ENCODE measurements at regions not wholly inside any gene's neighbourhood (a gene's known extent, or its start where the extent isn't known, plus 50 kb on each side); places are given as distances from the start of the nearest gene placed in this dataset.

- no peak for DNase-seq
These were observed 178.9 kb upstream of the IVNS1ABP start for GRCh38 chr1:185495898-185496297.

- DNase-seq, result no peak
These were observed 178.0 kb upstream of the IVNS1ABP start for GRCh38 chr1:185495007-185495406.

- no peak for DNase-seq
These were observed 175.2 kb upstream of the IVNS1ABP start for GRCh38 chr1:185492089-185492825.

- no peak for DNase-seq
These were observed 174.6 kb upstream of the IVNS1ABP start for GRCh38 chr1:185491604-185492003.

- DNase-seq, result no peak
These were observed 173.9 kb upstream of the IVNS1ABP start for GRCh38 chr1:185490924-185491323.

- DNase-seq, result no peak
These were observed 172.4 kb upstream of the IVNS1ABP start for GRCh38 chr1:185489406-185489805.

GRCh38 chr1:185488808-185489207 lies 171.8 kb upstream of the IVNS1ABP start:
- DNase-seq, result no peak

- no peak for DNase-seq
These were observed 170.9 kb upstream of the IVNS1ABP start for GRCh38 chr1:185487936-185488335.

- no peak for DNase-seq
These were observed 170.0 kb upstream of the IVNS1ABP start for GRCh38 chr1:185487026-185487425.

- no peak for DNase-seq
These were observed 169.3 kb upstream of the IVNS1ABP start for GRCh38 chr1:185486346-185486745.

- no peak for DNase-seq
These were observed 166.8 kb upstream of the IVNS1ABP start for GRCh38 chr1:185483664-185484450.

GRCh38 chr1:185483217-185483616 lies 166.2 kb upstream of the IVNS1ABP start:
- no peak for DNase-seq

GRCh38 chr1:185480545-185480944 lies 163.5 kb upstream of the IVNS1ABP start:
- DNase-seq, result no peak

- DNase-seq, result no peak
These were observed 162.8 kb upstream of the IVNS1ABP start for GRCh38 chr1:185479796-185480195.

GRCh38 chr1:185478877-185479276 lies 161.8 kb upstream of the IVNS1ABP start:
- DNase-seq, result no peak

- no peak for DNase-seq
These were observed 160.9 kb upstream of the IVNS1ABP start for GRCh38 chr1:185477638-185478580.

GRCh38 chr1:185474440-185475149 lies 157.6 kb upstream of the IVNS1ABP start:
- no peak for DNase-seq

GRCh38 chr1:185473186-185473585 lies 156.1 kb upstream of the IVNS1ABP start:
- no peak for DNase-seq

- no peak for DNase-seq
These were observed 151.6 kb upstream of the IVNS1ABP start for GRCh38 chr1:185468626-185469025.

GRCh38 chr1:185467122-185467521 lies 150.1 kb upstream of the IVNS1ABP start:
- DNase-seq, result no peak

GRCh38 chr1:185464777-185465176 lies 147.7 kb upstream of the IVNS1ABP start:
- DNase-seq, result no peak

- no peak for DNase-seq
These were observed 146.4 kb upstream of the IVNS1ABP start for GRCh38 chr1:185463433-185463832.

- no peak for DNase-seq
These were observed 146.0 kb upstream of the IVNS1ABP start for GRCh38 chr1:185463011-185463410.

Data from stimulated activated CD4-positive, alpha-beta T cell treated with anti-CD3 and anti-CD28 coated beads, Interleukin-4, amount 100 ng/mL, for 24 hours (primary cell).